ENCODE measurements at regions not wholly inside any gene's neighbourhood (a gene's known extent, or its start where the extent isn't known, plus 50 kb on each side); places are given as distances from the start of the nearest gene placed in this dataset.
"Not testable (repeated sequence)": the region's sequence is repeated elsewhere in the genome, so short reads cannot be mapped to it uniquely, and the experiment has no call there.

DNA sequence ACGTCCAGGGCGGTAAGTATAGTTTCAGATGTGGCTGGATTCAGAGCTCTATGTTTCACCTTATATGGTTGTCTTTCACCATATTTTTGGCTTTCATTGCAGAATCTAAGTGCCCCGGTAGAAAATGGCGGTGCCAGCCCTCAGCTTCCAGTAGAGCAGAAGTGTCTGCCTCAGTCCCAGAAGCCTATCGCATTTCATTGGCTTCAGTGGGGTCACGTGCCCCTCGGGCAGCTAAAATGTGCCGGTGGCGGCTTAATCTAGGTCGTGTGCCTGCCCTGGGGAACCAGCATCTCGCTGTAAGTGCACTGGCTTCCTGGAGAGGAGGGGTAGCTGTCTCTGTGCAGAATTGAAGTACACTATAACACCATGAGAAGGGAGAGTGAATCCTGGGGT, 107.4 kb upstream of the MAGI3 start:
- ATAC-seq (ENCODE audit: poor library complexity): no peak
- DNase-seq: no peak
- intact Hi-C loops (cut with DNase I): no loop called here

DNA sequence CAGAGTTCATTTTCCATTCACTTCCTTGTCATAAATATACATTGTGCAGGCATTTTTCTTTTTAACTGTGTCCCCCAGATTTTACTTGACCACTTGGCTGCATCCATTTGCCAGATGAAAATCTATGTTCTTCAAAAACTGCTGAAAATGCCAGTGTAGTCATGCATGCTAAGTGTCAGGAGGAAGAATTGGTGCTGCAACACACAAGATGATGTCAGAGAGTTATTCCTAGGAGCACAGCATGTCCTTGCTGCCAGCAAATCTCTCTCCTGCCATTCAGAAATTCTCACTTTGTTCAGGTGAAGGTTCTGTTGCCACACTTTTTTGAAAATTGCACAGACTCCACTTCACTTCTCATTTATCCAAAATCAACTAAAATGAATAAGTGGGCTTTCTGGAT, 106.4 kb upstream of the MAGI3 start:
- ATAC-seq (ENCODE audit: poor library complexity) (peak; percentile 48), DNase-seq (no peak)
- intact Hi-C loops (cut with DNase I): no loop called here

DNA sequence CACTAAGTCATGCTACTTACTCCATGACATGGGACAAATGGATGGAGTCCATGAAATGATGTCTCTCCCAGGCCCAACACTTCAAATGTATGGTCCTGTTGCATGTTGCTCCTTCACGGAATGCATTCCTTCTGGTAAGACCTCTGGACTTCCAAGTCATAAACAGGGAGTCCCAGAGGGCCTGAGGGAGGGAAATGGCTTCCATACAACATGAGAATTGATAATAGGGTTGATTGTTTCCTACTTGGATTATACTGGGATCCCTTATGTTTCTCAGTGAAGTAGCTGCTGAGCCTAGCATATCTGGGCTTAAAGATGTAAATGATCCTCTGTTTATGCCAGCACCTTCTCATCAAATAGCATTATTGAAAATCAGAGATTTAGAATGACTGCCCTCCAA, 104.2 kb upstream of the MAGI3 start:
- no peak for ATAC-seq (ENCODE audit: poor library complexity)
- intact Hi-C loops (cut with DNase I): no loop called here
- DNase-seq: no peak

DNA sequence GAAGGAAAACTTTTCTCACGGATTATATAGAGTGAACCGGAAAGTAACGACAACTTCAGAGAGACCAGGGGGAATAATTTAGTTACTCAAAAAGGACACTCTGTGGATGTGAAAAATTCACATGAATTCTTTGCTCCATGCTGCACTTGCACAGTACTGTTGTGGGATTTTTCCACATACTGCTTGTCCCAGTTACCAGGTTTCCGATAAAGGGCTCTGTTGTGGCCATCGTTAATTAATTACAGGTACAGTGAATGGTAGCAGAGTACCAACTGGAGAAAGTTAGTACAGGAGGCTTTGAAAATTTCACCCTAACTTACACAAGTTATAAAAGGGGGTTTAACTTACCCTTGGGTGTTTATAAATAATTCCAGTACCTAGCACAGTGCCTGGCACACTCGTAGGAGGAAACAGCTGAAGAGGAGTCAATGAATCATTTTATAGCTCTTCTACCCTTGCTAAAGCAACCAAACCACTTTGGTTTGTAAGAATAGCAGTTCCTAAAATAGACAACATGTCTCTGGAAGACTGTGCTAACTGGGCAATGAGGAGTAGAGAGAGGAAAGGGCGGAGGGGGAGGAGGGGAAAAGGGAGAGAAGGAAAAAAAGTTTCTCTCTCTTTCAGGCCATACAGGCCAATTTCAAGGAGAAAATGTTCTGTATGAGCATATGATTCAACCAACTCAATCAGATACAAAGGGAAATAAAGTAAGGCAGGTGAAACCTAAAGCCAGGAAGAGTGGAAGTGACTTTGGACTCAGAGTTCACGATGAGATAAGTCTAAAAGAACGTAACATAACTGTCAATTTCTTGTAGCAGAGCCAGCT, 98.3 kb upstream of the MAGI3 start:
- intact Hi-C loops (cut with DNase I): no loop called here
- ATAC-seq (ENCODE audit: poor library complexity): no peak
- no peak for DNase-seq

DNA sequence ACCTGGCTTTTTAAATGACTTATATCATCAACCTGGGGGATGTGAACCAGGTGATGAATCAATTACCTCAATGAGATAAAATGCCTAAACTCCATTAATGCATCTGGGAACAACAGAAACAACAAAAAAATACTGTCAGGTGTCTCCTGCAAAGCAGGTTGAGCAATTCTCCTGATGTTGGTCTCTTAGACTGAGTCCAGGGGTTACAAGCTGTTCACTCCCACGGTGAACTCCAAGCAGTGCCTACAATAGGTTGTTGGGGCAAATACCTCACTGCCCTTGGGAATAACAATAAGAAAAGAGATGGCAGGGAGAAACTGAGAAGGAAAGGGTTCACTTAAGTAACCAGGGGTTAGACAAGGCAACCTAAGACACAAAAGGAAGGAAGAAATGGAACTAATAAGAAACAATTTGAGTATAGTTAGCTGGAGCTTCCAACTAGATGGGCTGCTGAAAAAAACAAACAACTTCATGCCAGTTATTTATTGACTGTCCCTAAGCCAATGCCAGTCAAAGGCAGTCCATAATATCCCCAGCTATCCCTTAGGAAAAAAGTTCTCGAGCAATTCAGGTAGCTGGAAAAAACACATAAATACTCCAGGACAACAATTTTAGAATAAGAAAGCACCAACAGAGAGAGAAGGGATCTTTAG, 97.6 kb upstream of the MAGI3 start:
- intact Hi-C loops (cut with DNase I): no loop called here
- ATAC-seq (ENCODE audit: poor library complexity) (no peak), DNase-seq (no peak)

DNA sequence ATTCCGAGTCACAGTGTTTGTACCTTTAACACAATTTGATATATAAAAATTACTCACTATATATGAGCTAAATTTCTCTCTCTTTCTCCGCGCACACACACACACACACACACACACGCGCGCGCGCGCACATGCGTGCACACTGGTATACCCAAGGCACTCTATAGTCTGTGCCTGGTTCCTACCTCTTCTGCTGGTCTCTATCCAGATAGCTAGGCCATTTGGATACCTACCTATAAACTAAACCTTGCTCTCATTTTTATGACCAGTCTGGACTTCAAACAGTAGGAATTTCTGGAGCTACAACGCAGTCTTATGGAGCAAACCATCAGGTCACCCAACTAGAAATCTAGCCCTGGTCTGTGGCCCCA, 97.1 kb upstream of the MAGI3 start:
- no peak for ATAC-seq (ENCODE audit: poor library complexity)
- intact Hi-C loops (cut with DNase I): no loop called here

DNA sequence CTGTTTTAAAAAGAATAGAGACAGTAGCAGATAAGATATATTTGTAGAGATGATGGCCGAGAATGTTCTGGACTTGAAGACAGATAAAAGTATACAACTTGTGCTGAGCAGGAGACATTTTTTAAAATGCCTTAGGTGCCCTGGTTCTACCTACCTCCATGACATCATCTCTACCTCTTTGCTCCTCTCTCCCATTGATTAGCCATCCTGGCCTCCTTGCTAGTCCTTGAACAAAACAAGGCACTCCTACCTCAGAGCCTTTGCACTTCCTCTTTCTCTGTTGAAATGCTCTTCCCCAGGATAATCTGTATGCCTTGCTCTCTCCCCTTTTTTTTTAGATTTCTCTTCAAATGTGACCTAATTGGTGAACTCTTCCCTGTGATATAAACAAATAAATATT, 92.6 kb upstream of the MAGI3 start:
- ATAC-seq (ENCODE audit: poor library complexity) (no peak), DNase-seq (no peak)
- intact Hi-C loops (cut with DNase I): no loop called here

More for the DNA sequence above, 97.1 kb upstream of the MAGI3 start:
- DNase-seq: no peak

DNA sequence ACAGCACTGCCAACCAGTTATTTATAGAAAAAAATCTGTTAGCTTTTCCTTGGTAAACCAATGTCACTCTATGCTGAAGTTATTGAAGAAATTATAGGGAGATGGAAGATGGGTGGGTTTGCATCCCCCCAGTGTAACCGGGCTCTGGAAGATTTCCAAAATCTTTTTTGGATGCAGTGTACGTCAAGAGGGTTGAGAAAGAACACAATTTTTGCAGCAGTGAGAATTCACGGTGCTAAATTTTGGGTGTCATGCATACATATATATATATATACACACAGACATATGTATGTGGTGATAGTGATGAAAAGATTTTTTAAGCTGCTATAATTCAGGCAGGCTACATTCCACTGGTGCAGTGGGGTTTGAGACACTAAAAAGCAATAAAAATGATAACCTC, 91.4 kb upstream of the MAGI3 start:
- DNase-seq (no peak), ATAC-seq (ENCODE audit: poor library complexity) (no peak)
- intact Hi-C loops (cut with DNase I): no loop called here

DNA sequence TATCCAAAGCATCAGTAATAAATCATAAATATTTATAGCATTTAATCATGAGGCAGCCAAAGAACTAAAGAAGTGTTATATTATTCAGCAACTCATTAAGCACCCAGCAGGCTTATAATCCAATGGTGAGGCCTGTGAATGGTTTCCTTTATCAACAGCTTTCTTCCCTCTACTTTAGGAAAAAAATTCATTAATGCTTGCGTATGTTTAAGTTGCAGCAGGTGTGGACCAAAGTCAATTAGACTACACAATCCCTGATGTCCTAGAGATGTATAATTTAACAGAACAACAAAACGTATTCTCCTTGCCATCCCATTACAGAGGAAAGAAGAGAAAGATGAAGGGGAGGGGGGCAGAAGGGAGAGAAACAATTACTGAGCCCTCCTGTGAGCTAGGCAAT, 87.7 kb upstream of the MAGI3 start:
- DNase-seq (no peak), ATAC-seq (ENCODE audit: poor library complexity) (no peak)
- intact Hi-C loops (cut with DNase I): no loop called here

DNA sequence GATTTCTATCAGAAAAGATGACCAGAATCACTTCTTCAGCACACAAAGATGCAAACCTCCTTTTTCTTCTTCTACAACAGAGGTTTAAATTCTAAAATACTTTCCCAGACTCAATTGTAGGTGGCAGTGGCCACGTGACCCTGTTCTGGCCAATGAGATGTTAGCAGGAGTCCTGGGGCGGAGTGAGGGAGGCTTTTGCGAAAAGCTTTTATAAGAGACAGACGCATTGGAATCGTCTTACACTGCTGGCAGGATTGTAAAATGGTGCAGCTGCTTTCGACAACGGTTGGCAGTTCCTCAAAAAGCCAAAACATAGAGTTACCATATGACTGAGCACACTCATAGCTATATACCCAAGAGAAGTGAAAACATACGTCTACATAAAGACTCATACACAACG, 87.0 kb upstream of the MAGI3 start:
- DNase-seq (no peak), ATAC-seq (ENCODE audit: poor library complexity) (no peak)
- intact Hi-C loops (cut with DNase I): no loop called here

DNA sequence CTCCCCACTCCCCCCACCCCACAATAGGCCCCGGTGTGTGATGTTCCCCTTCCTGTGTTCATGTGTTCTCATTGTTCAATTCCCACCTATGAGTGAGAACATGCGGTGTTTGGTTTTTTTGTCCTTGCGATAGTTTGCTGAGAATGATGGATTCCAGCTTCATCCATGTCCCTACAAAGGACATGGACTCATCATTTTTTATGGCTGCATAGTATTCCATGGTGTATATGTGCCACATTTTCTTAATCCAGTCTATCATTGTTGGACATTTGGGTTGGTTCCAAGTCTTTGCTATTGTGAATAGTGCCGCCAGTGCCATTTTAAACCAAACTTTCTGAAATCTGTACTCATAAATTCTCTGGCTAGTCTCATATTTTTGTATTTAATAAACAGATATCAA, 85.3 kb upstream of the MAGI3 start:
- ATAC-seq (ENCODE audit: poor library complexity); intact Hi-C loops (cut with DNase I); DNase-seq: not testable (repeated sequence)

DNA sequence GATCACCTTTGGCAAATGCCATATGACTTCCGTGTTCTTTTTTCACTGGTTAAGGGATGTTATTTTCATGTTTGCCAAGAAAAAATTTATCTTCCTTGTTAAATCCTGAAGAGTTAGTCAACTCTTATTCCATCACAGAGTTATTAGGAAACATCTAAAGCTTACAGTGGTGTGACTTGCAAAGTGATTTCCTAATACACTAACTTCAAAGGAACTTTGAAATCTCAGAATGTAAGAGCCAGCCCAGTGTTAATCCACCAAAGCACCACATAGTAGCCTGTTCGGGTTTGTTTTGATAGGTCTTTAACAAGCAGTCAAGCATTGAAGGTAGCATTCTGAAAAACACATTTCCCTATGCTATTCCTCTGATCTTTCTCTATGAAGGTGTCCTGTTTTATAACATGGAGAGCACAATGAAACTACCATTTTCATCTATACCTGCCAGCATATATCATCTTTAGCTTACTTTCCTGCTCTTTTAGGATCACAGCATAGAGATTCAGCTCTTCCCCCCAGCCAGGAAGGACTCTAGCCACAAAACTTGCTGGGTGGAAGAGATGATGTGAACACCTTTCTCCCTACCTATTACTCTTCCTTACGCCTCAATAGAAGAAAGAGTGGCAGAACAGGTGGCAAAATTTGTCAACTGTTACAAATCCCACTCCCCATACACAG, 82.4 kb upstream of the MAGI3 start:
- no peak for DNase-seq
- ATAC-seq (ENCODE audit: poor library complexity): no peak
- intact Hi-C loops (cut with DNase I): no loop called here

DNA sequence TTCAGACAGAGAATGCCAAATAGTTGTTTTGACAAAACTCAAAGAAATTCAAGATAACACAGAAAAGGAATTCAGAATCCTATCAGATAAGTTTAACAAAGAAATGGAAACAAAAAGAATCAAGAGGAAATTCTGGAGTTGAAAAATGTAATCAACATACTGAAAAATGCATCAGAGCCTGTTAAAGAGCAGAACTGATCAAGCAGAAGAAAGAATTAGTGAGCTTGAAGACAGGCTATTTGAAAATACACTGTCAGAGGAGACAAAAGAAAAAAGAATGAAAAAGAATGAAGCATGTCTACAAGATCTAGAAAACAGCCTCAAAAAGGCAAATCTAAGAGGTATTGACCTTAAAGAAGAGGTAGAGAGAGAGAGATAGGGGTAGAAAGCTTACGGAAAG, 77.7 kb upstream of the MAGI3 start:
- DNase-seq; ATAC-seq (ENCODE audit: poor library complexity); intact Hi-C loops (cut with DNase I): not testable (repeated sequence)

DNA sequence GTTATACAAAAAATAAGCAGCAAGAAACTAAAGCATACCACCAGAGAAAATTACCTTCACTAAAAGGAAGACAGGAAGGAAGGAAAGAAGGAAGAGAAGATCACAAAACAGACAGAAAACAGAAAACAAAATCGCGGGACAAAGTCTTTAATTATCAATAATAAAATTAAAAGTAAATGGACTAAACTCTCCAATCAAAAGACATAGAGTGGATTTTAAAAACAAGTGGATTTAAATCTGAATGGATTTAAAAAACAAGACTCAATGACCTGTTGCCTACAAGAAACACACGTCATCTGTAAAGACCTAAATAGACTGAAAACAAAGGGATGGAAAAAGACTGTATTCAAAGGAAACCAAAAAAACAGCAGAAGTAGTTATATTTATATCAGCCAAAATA, 75.7 kb upstream of the MAGI3 start:
- no peak for DNase-seq
- intact Hi-C loops (cut with DNase I): no loop called here
- no peak for ATAC-seq (ENCODE audit: poor library complexity)

DNA sequence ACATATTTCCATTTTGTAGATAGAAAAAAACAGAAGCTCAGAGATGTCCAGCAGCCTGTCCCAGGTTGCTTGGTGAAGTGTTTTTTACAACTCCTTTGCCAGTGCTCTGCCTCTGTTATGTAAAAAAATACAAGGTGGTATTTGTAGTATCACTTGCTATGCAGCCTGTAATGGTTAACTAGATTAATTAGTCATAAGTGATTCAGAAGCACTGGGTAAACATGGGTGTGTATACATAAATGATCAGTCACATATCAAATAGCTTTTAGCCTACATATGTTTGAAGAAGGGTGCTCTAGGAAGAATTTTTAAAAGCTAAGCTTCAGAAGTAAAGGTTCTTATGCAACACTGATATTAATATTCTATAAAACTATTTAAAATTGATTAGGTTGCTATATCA, 70.0 kb upstream of the MAGI3 start:
- DNase-seq: no peak
- ATAC-seq (ENCODE audit: poor library complexity): no peak
- intact Hi-C loops (cut with DNase I): no loop called here

DNA sequence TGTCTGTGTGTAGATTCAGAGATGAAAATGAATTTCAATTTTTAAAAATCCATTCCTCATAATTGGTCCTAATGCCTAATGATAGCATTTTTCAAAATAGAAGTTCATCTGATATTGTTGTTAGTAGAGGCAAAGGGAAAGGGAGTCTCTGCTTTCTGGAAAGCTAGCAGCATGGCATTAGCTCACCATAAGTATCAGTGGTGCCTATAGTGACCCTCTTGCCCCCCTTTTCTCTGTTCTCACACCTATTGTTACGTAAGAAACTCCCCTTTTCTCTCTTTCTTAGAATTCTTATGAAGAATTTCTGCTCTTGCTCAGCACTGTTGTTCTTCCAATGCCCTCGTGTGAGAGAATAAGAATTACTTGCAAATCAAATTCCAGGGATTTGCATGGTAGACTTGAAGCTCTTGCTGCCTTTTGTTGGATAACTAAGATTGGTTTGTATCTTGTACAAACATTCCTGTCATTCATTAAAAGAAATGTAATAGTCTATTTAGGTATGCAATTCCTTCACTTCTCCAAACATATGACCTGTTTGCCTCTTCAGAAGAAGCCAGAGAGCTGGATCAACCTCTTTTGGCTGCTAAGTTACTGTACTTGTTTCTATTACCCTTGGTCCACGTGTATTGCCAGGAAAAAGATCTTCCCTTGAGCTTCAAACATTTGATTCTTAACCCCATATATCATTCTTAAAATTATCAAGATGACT, 69.2 kb upstream of the MAGI3 start:
- no peak for ATAC-seq (ENCODE audit: poor library complexity)
- intact Hi-C loops (cut with DNase I): no loop called here
- no peak for DNase-seq

DNA sequence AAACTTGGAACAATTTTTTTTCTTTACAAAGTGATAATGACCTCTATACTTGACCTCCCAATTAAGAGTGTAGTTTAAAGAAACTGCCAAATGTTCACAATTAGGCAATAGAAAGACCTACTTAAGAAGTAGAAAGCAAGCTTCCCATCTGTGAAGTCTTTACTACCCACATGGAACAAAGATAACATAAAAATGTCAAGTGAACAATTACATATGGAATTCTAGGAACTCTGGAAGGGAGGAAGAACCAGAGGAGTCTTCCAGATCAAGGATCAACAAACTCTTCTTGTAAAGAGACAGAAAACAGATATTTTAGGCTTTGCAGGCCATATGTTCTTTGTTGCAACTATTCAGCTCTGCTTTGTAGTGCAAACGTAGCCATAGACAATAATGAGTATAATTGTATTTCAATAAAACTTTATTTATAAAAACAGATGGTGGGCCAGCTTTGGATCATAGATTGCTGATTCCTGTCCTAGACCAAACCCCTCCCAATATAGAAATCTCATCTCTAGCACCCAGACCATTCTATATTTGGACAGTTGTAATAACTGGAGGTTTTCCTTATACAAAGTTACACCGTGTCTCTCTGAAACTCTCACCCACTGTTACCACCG, 68.4 kb upstream of the MAGI3 start:
- DNase-seq (no peak), ATAC-seq (ENCODE audit: poor library complexity) (no peak)
- intact Hi-C loops (cut with DNase I): no loop called here

DNA sequence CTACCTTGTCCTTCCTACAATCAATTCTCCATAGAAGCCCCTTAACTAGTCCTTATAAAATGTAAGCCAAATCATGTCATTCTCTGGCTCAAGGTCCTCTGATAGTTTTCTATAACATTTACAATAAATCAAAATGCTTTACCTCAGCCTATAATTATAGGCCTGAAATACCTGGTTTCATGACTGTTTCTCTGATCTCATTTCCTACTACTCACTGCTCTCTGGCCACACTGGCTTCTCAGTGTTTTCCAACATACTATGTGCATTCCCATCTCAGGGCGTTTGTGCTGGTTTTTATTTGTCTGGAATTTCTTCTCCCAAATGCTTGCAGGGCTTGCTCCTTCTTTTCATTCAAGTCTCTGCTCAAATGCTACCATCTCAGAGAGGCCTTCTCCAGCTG, 67.9 kb upstream of the MAGI3 start:
- intact Hi-C loops (cut with DNase I): no loop called here
- no peak for DNase-seq
- ATAC-seq (ENCODE audit: poor library complexity): no peak

DNA sequence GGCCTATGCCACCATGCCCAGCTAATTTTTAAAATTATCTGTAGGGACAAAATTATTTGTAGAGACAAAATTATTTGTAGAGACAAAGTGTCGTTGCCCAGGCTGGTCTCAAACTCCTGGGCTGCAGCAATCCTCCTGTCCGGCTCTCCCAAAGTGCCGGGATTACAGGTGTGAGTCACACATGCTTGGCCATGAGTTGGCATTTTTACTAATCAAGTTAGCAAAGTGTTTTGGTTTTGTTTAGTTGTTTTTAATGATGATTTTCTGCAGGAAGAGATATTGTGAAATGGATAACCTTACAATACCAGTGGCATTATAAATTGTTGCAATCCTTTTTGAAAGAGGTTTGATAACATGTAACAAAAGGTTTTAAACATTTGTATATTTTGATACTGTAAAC, 65.3 kb upstream of the MAGI3 start:
- intact Hi-C loops (cut with DNase I): no loop called here
- ATAC-seq (ENCODE audit: poor library complexity) (no peak), DNase-seq (no peak)
